Mesenchymal stem cell (in vitro differentiated cells and primary cell): ENCODE measurements at regions not wholly inside any gene's neighbourhood (a gene's known extent, or its start where the extent isn't known, plus 50 kb on each side); places are given as distances from the start of the nearest gene placed in this dataset.

Experiments used
- DNase-seq: peaks from one replicate; pipeline ENCODE4 v3.0.0-alpha.2; 2013
- H2AFZ ChIP-seq: one replicate; pipeline ENCODE4 v1.6.1; 2013; ENCODE audit warnings: low read depth, mild to moderate bottlenecking, control low read depth, inconsistent platforms, low read length, moderate library complexity
- H2AK5ac ChIP-seq: 2 replicates; pipeline ENCODE4 v1.6.1; 2013; ENCODE audit warnings: low read length, moderate library complexity, mild to moderate bottlenecking, inconsistent platforms; ENCODE audit not compliant: severe bottlenecking
- H2BK120ac ChIP-seq: one replicate; pipeline ENCODE4 v1.6.1; 2013; ENCODE audit warnings: low read depth, mild to moderate bottlenecking, inconsistent platforms, low read length, moderate library complexity
- H2BK12ac ChIP-seq, 2 experiments: one replicate each; pipeline ENCODE4 v1.6.1; 2013; ENCODE audit warnings: inconsistent platforms in 2 of 2, low read length in 2 of 2, mild to moderate bottlenecking in 2 of 2, moderate library complexity in 2 of 2, control low read depth in 1 of 2
- H2BK15ac ChIP-seq: one replicate; pipeline ENCODE4 v1.6.1; 2013; ENCODE audit warnings: mild to moderate bottlenecking, low read depth, inconsistent platforms; ENCODE audit not compliant: poor library complexity, severe bottlenecking
- H2BK5ac ChIP-seq: 2 replicates; pipeline ENCODE4 v1.6.1; 2013; ENCODE audit warnings: low read depth, mild to moderate bottlenecking, low read length, control low read depth, inconsistent platforms; ENCODE audit not compliant: poor library complexity, severe bottlenecking
- H3K14ac ChIP-seq, 2 experiments: one replicate each; pipeline ENCODE4 v1.6.1; 2013; ENCODE audit warnings: inconsistent platforms in 2 of 2, low read length in 2 of 2, control low read depth in 1 of 2, mild to moderate bottlenecking in 1 of 2, moderate library complexity in 1 of 2
- H3K18ac ChIP-seq, 2 experiments: one replicate each; pipeline ENCODE4 v1.6.1; 2013; ENCODE audit warnings: inconsistent platforms in 2 of 2, low read length in 2 of 2, control low read depth in 1 of 2, low read depth in 1 of 2, mild to moderate bottlenecking in 1 of 2
- H3K23ac ChIP-seq, 2 experiments: one replicate each; pipeline ENCODE4 v1.6.1; 2013; ENCODE audit warnings: inconsistent platforms in 2 of 2, low read length in 2 of 2, mild to moderate bottlenecking in 2 of 2, moderate library complexity in 2 of 2, control low read depth in 1 of 2
- H3K27ac ChIP-seq: 2 replicates; pipeline ENCODE4 v1.5.1; 2013; ENCODE audit warnings: mild to moderate bottlenecking, moderate library complexity, low read length, control low read depth, inconsistent platforms; ENCODE audit not compliant: poor library complexity, severe bottlenecking
- H3K27me3 ChIP-seq, 2 experiments: 2 replicates each; pipeline versions ENCODE4 v1.6.1 to v1.7.0; 2013; ENCODE audit warnings: low read length in 2 of 2, mild to moderate bottlenecking in 2 of 2, moderate library complexity in 2 of 2, control low read depth in 1 of 2, inconsistent platforms in 1 of 2; ENCODE audit not compliant: control insufficient read depth in 1 of 2, insufficient read depth in 1 of 2
- H3K36me3 ChIP-seq, 2 experiments: 2 replicates each; pipeline versions ENCODE4 v1.6.1 to v1.7.0; 2013; ENCODE audit warnings: low read length in 2 of 2, control low read depth in 1 of 2, inconsistent platforms in 1 of 2, low read depth in 1 of 2, mild to moderate bottlenecking in 1 of 2; ENCODE audit not compliant: insufficient read depth in 2 of 2, control insufficient read depth in 1 of 2
- H3K4ac ChIP-seq, 2 experiments: one replicate each; pipeline ENCODE4 v1.6.1; 2013; ENCODE audit warnings: inconsistent platforms in 2 of 2, low read length in 2 of 2, mild to moderate bottlenecking in 2 of 2, moderate library complexity in 2 of 2, control low read depth in 1 of 2, low read depth in 1 of 2
- H3K4me1 ChIP-seq: 2 replicates; pipeline ENCODE4 v1.6.1; 2013; ENCODE audit warnings: low read depth, low read length, control low read depth; ENCODE audit not compliant: control insufficient read depth, insufficient read depth
- H3K4me2 ChIP-seq: 2 replicates; pipeline ENCODE4 v1.6.1; 2013; ENCODE audit warnings: low read length, mild to moderate bottlenecking, inconsistent platforms; ENCODE audit not compliant: poor library complexity, severe bottlenecking
- H3K4me3 ChIP-seq, 2 experiments: 2 replicates each; pipeline versions ENCODE4 v1.5.1 to v1.7.0; 2013; ENCODE audit warnings: low read length in 2 of 2, mild to moderate bottlenecking in 2 of 2, control low read depth in 1 of 2, low read depth in 1 of 2; ENCODE audit not compliant: insufficient read depth in 1 of 2
- H3K79me1 ChIP-seq: replicated peaks from 2 replicates; pipeline ENCODE4 v1.6.1; 2013; ENCODE audit warnings: mild to moderate bottlenecking, control low read depth, low read length, inconsistent platforms; ENCODE audit not compliant: poor library complexity, severe bottlenecking
- H3K9ac ChIP-seq: 2 replicates; pipeline ENCODE4 v1.7.0; 2013; ENCODE audit warnings: mild to moderate bottlenecking, low read length, moderate library complexity
- H3K9me3 ChIP-seq: 2 replicates; pipeline ENCODE4 v1.7.0; 2013; ENCODE audit warnings: mild to moderate bottlenecking, low read length; ENCODE audit not compliant: control insufficient read depth
- H4K8ac ChIP-seq: one replicate; pipeline ENCODE4 v1.6.1; 2013; ENCODE audit warnings: inconsistent platforms, mild to moderate bottlenecking, low read length, moderate library complexity
- H4K91ac ChIP-seq: one replicate; pipeline ENCODE4 v1.6.1; 2013; ENCODE audit warnings: mild to moderate bottlenecking, low read length, inconsistent platforms
- WGBS: methylation state at CpG from one replicate; pipeline ENCODE4 v1.1.7; 2013; ENCODE audit warnings: mixed read lengths; 5-methylcytosine and 5-hydroxymethylcytosine counted together

DNA sequence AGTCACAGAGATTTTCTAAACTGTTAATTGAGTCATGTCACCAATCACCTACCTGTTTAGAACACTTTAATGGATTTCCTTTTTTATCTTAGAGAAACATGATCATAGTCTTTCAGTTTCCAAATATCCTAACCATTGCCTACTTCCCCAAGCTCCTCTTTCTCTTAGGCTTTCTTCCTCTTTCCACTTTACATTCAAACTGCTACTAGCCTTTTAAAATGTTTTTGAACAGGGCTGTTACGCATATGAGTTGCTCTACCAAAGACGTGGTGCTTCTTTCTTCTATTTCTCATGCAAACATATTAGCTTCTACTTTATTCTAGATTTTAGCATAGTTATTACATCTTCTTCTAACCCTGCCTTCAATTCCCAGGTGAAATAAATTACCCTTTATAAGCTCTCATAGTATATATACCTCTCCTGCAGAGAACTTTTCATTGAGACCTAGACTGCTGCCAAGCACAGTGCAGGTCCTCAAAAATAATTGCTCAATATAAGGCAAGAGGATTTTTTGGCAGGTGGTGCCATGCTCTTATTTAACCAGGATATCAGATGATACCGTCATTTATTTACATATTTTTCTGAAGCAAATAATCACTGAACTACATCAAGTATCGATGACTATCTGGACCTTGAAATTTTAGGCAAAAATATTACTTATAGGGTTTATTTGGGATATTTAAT is 937.1 kb downstream of the TSN start:
- Histone ChIP-seq H3K14ac (no peak overlapping the region), H2BK15ac (no peak overlapping the region), H2BK120ac (no peak overlapping the region), H3K23ac (no peak overlapping the region), H3K9ac (no peak overlapping the region), H2AFZ (no peak overlapping the region), H3K4me1 (no peaks in the 10 kb centered on the region), H3K9me3 (no peaks in the 10 kb centered on the region), H2BK5ac (no peak overlapping the region), H3K79me1 (no peaks in the 10 kb centered on the region), H3K4ac (no peak overlapping the region), H3K27ac (no peak overlapping the region), H3K27me3 (no peaks in the 10 kb centered on the region), H2BK12ac (no peak overlapping the region), H3K36me3 (no peaks in the 10 kb centered on the region), H2AK5ac (no peak overlapping the region), H4K91ac (no peak overlapping the region), H4K8ac (no peak overlapping the region), H3K4me2 (no peak overlapping the region), H3K4me3 (no peak overlapping the region), H3K18ac (no peak overlapping the region)
- 90% methylated on average over 2 of the region's 4 CpGs for WGBS
- DNase-seq, result no peak

DNA sequence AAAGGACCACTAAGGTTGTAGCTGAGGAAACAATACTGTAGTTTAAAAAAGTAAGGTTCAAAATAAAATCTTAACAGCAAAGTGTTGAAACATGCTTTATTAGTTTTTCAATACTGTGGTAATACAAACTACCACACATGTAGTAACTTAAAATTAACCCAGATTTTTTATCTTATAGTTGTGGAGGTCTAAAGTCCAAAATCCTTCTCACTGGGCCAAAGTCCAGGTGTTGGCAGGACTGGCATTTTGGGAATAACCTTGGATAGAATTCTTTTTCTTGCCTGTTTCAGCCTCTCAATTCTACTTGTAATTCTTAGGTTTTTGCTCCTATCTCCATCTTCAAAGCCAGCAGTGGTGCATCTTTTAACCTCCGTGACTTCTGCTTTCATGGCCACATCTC is 942.0 kb downstream of the TSN start:
- H3K4ac ChIP-seq, result no peak overlapping the region
- no peak overlapping the region for H2AFZ ChIP-seq
- no peaks in the 10 kb centered on the region for H3K9me3 ChIP-seq
- no peak for DNase-seq
- no peak overlapping the region for H3K4me3 ChIP-seq
- no peak overlapping the region for H4K91ac ChIP-seq
- no peak overlapping the region for H2BK120ac ChIP-seq
- no peak overlapping the region for H2BK15ac ChIP-seq
- H3K14ac ChIP-seq, result no peak overlapping the region
- no peaks in the 10 kb centered on the region for H3K36me3 ChIP-seq
- no peak overlapping the region for H3K4me2 ChIP-seq
- no peak overlapping the region for H2BK12ac ChIP-seq
- H4K8ac ChIP-seq, result no peak overlapping the region
- H3K27ac ChIP-seq, result no peak overlapping the region
- H3K18ac ChIP-seq, result no peak overlapping the region
- H2AK5ac ChIP-seq, result no peak overlapping the region
- H2BK5ac ChIP-seq, result no peak overlapping the region
- no peak overlapping the region for H3K23ac ChIP-seq
- H3K4me1 ChIP-seq, result no peaks in the 10 kb centered on the region
- WGBS, result 91% methylated on average over 1 of the region's 1 CpG
- H3K9ac ChIP-seq, result no peak overlapping the region
- no peaks in the 10 kb centered on the region for H3K27me3 ChIP-seq
- H3K79me1 ChIP-seq, result no peaks in the 10 kb centered on the region

- no peak overlapping the region for H3K18ac ChIP-seq
- H3K79me1 ChIP-seq, result no peaks in the 10 kb centered on the region
- no peak overlapping the region for H3K4ac ChIP-seq
- H3K14ac ChIP-seq, result no peak overlapping the region
- H3K27ac ChIP-seq, result no peak overlapping the region
- H2AFZ ChIP-seq, result no peak overlapping the region
- H3K4me1 ChIP-seq, result no peaks in the 10 kb centered on the region
- no peak overlapping the region for H2BK15ac ChIP-seq
- H2AK5ac ChIP-seq, result no peak overlapping the region
- H3K4me2 ChIP-seq, result no peak overlapping the region
- H3K27me3 ChIP-seq, result no peaks in the 10 kb centered on the region
- H4K91ac ChIP-seq, result no peak overlapping the region
- DNase-seq, result no peak
- no peak overlapping the region for H3K23ac ChIP-seq
- H4K8ac ChIP-seq, result no peak overlapping the region
- no peak overlapping the region for H3K4me3 ChIP-seq
- no peak overlapping the region for H2BK5ac ChIP-seq
- H3K9me3 ChIP-seq, result no peaks in the 10 kb centered on the region
- no CpG with 5 or more reads among the region's 1 CpG for WGBS
- no peak overlapping the region for H2BK12ac ChIP-seq
- H3K36me3 ChIP-seq, result no peaks in the 10 kb centered on the region
- no peak overlapping the region for H2BK120ac ChIP-seq
- H3K9ac ChIP-seq, result no peak overlapping the region
These were observed 948.2 kb downstream of the TSN start for GRCh38 chr2:122703676-122704075.

DNA sequence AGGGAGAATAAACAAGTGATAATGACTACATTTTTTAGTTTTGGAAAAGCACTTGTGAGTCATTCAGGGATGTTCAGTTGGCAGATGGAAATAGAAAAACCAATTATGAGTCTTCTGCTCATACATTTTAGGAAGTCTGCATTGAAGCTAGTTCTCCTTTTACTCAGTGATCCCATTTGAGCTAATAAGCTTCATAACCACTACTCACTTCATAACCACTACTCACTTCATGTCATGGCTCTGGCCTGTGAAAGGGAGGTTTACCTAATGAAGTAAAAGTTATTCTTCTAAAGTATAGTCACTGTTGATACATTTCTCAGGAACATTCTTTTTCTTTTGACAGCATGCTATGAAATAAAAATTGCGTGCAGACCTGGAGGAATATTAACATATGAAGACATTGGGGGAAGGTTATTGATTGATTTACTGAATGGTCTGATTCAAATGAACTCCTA is 948.7 kb downstream of the TSN start:
- Histone ChIP-seq H2BK5ac (no peak overlapping the region), H3K79me1 (no peaks in the 10 kb centered on the region), H4K91ac (no peak overlapping the region), H3K4me2 (no peak overlapping the region), H2BK120ac (no peak overlapping the region), H3K23ac (no peak overlapping the region), H3K14ac (no peak overlapping the region), H3K4ac (no peak overlapping the region), H2AFZ (no peak overlapping the region), H2AK5ac (no peak overlapping the region), H3K18ac (no peak overlapping the region), H3K4me3 (no peak overlapping the region), H3K27ac (no peak overlapping the region), H3K4me1 (no peaks in the 10 kb centered on the region), H2BK12ac (no peak overlapping the region), H2BK15ac (no peak overlapping the region), H4K8ac (no peak overlapping the region), H3K9me3 (no peaks in the 10 kb centered on the region), H3K36me3 (no peaks in the 10 kb centered on the region), H3K9ac (no peak overlapping the region), H3K27me3 (no peaks in the 10 kb centered on the region)
- DNase-seq, result no peak
- no CpG with 5 or more reads among the region's 1 CpG for WGBS
